DND-41 (cell line): ENCODE measurements at regions not wholly inside any gene's neighbourhood (a gene's known extent, or its start where the extent isn't known, plus 50 kb on each side); places are given as distances from the start of the nearest gene placed in this dataset.

Source experiments
- ATAC-seq: fragments of 200-7000 bp; cut with Tn5 transposase; 3 replicates; pipeline ENCODE4 v1.9.1; 2021; ENCODE audit warnings: low read depth; ENCODE audit not compliant: insufficient read depth
- DNase-seq: peaks from one replicate; pipeline ENCODE4 v3.0.0-alpha.2; 2020
- H2AFZ ChIP-seq: 2 replicates; pipeline ENCODE4 v1.6.0; 2012; ENCODE audit warnings: low read depth, low read length
- H3K27ac ChIP-seq: 2 replicates; pipeline ENCODE4 v1.5.1; 2012; ENCODE audit warnings: low read length, inconsistent platforms
- H3K27me3 ChIP-seq: fragments of 200-600 bp; sonication (generic); 2 replicates; pipeline ENCODE4 v1.6.0; 2012; ENCODE audit warnings: low read length, mild to moderate bottlenecking, inconsistent platforms; ENCODE audit not compliant: insufficient read depth, poor library complexity
- H3K36me3 ChIP-seq: 2 replicates; pipeline ENCODE4 v1.5.1; 2012; ENCODE audit warnings: low read length, inconsistent platforms; ENCODE audit not compliant: insufficient read depth
- H3K4me1 ChIP-seq: 2 replicates; pipeline ENCODE4 v1.5.1; 2012; ENCODE audit warnings: mild to moderate bottlenecking, low read length; ENCODE audit not compliant: insufficient read depth
- H3K4me2 ChIP-seq: 2 replicates; pipeline ENCODE4 v1.6.0; 2012; ENCODE audit warnings: mild to moderate bottlenecking, moderate library complexity, low read length, inconsistent platforms; ENCODE audit not compliant: insufficient read depth
- H3K4me3 ChIP-seq, 2 experiments: fragments of 200-600 bp in 1 of 2; shearing (Covaris generic) in 1 of 2; 2 replicates each; pipeline ENCODE4 v1.5.1; 2012 to 2016; ENCODE audit warnings: inconsistent platforms in 2 of 2, low read length in 2 of 2, mild to moderate bottlenecking in 2 of 2, low read depth in 1 of 2, moderate library complexity in 1 of 2
- H3K79me2 ChIP-seq: 2 replicates; pipeline ENCODE4 v1.6.0; 2012; ENCODE audit warnings: low read length, inconsistent platforms; ENCODE audit not compliant: insufficient read depth
- H3K9ac ChIP-seq: 2 replicates; pipeline ENCODE4 v1.6.0; 2012; ENCODE audit warnings: low read depth, mild to moderate bottlenecking, inconsistent platforms, low read length, moderate library complexity
- H3K9me3 ChIP-seq: 2 replicates; pipeline ENCODE4 v1.5.1; 2012; ENCODE audit warnings: low read length, moderate library complexity, mild to moderate bottlenecking, inconsistent platforms; ENCODE audit not compliant: insufficient read depth, severe bottlenecking
- H4K20me1 ChIP-seq: 2 replicates; pipeline ENCODE4 v1.6.0; 2012; ENCODE audit warnings: low read length; ENCODE audit not compliant: insufficient read depth
- CTCF ChIP-seq: IDR thresholded peaks from 2 replicates; pipeline ENCODE4 v1.5.1; 2012; ENCODE audit warnings: borderline replicate concordance, low read length, moderate library complexity, mild to moderate bottlenecking; ENCODE audit not compliant: poor library complexity, severe bottlenecking; ENCODE audit errors: extremely low read depth
- EZH2 ChIP-seq: IDR thresholded peaks from 3 replicates; pipeline ENCODE4 v1.6.1; 2012; ENCODE audit warnings: borderline replicate concordance, low read depth, mild to moderate bottlenecking, moderate library complexity, low read length, inconsistent platforms; ENCODE audit not compliant: severe bottlenecking

- Histone ChIP-seq H3K9me3 (no peaks in the 10 kb centered on the region), H3K27me3 (no peaks in the 10 kb centered on the region), H3K79me2 (no peaks in the 10 kb centered on the region), H3K4me2 (no peak overlapping the region), H3K9ac (no peak overlapping the region), H3K4me1 (no peaks in the 10 kb centered on the region), H4K20me1 (no peaks in the 10 kb centered on the region), H3K27ac (no peak overlapping the region), H3K4me3 (no peak overlapping the region), H2AFZ (no peak overlapping the region), H3K36me3 (no peaks in the 10 kb centered on the region)
- DNase-seq (no peak), ATAC-seq (no peak)
- no peak for TF ChIP-seq EZH2
- TF ChIP-seq CTCF = no peak
Measured at GRCh38 chr6:140775061-140775460, 1357.7 kb upstream of the GJE1 start.

GRCh38 chr6:140774080-140774505 is 1358.6 kb upstream of the GJE1 start:
- DNase-seq = no peak
- no peaks in the 10 kb centered on the region for H3K36me3 ChIP-seq
- no peak overlapping the region for H3K27ac ChIP-seq
- no peaks in the 10 kb centered on the region for H3K4me1 ChIP-seq
- H3K4me3 ChIP-seq = no peak overlapping the region
- no peaks in the 10 kb centered on the region for H4K20me1 ChIP-seq
- TF ChIP-seq CTCF (no peak), EZH2 (no peak)
- H3K79me2 ChIP-seq = no peaks in the 10 kb centered on the region
- no peak overlapping the region for H3K4me2 ChIP-seq
- ATAC-seq = no peak
- no peaks in the 10 kb centered on the region for H3K27me3 ChIP-seq
- H2AFZ ChIP-seq = no peak overlapping the region
- no peak overlapping the region for H3K9ac ChIP-seq
- no peaks in the 10 kb centered on the region for H3K9me3 ChIP-seq

GRCh38 chr6:140773276-140773675 is 1359.4 kb upstream of the GJE1 start:
- H3K27me3 ChIP-seq = no peaks in the 10 kb centered on the region
- H3K4me1 ChIP-seq = no peaks in the 10 kb centered on the region
- no peaks in the 10 kb centered on the region for H3K9me3 ChIP-seq
- no peaks in the 10 kb centered on the region for H3K79me2 ChIP-seq
- H4K20me1 ChIP-seq = no peaks in the 10 kb centered on the region
- no peak overlapping the region for H3K4me2 ChIP-seq
- TF ChIP-seq CTCF (no peak), EZH2 (no peak)
- H2AFZ ChIP-seq = no peak overlapping the region
- no peak overlapping the region for H3K9ac ChIP-seq
- ATAC-seq (no peak), DNase-seq (no peak)
- H3K27ac ChIP-seq = no peak overlapping the region
- no peak overlapping the region for H3K4me3 ChIP-seq
- no peaks in the 10 kb centered on the region for H3K36me3 ChIP-seq

- H3K36me3 ChIP-seq = no peaks in the 10 kb centered on the region
- H3K4me2 ChIP-seq = no peak overlapping the region
- ATAC-seq (no peak), DNase-seq (no peak)
- no peaks in the 10 kb centered on the region for H3K9me3 ChIP-seq
- no peaks in the 10 kb centered on the region for H3K4me1 ChIP-seq
- no peaks in the 10 kb centered on the region for H3K79me2 ChIP-seq
- H4K20me1 ChIP-seq = no peaks in the 10 kb centered on the region
- H3K27me3 ChIP-seq = no peaks in the 10 kb centered on the region
- H2AFZ ChIP-seq = no peak overlapping the region
- H3K27ac ChIP-seq = no peak overlapping the region
- H3K4me3 ChIP-seq = no peak overlapping the region
- TF ChIP-seq CTCF (no peak), EZH2 (no peak)
- H3K9ac ChIP-seq = no peak overlapping the region
Measured at GRCh38 chr6:140772576-140772975, 1360.1 kb upstream of the GJE1 start.
